Epithelial cell of esophagus (primary cell): ENCODE measurements at regions not wholly inside any gene's neighbourhood (a gene's known extent, or its start where the extent isn't known, plus 50 kb on each side); places are given as distances from the start of the nearest gene placed in this dataset.

ENCODE experiments used
- DNase-seq: peaks from one replicate; pipeline ENCODE4 v3.0.0; 2010; ENCODE audit warnings: low read depth
- H3K4me3 ChIP-seq: 2 replicates; pipeline ENCODE4 v1.5.1; 2011; ENCODE audit warnings: mild to moderate bottlenecking, low read length, control low read depth
- CTCF ChIP-seq: IDR thresholded peaks from 2 replicates; pipeline ENCODE4 v1.5.1; 2011; ENCODE audit warnings: low read depth, mild to moderate bottlenecking, low read length, control low read depth, inconsistent platforms; ENCODE audit not compliant: insufficient read depth; ENCODE audit errors: missing control alignments

- no peak for TF ChIP-seq CTCF
- H3K4me3 ChIP-seq: no peak overlapping the region
- DNase-seq: no peak
These were observed 58.4 kb upstream of the BLCAP start for GRCh38 chr20:37586078-37586477.

- no peak overlapping the region for H3K4me3 ChIP-seq
- DNase-seq: no peak
- TF ChIP-seq CTCF: no peak
These were observed 56.6 kb upstream of the BLCAP start for GRCh38 chr20:37584238-37584807.

GRCh38 chr20:37581246-37581645 is 53.6 kb upstream of the BLCAP start:
- no peak for DNase-seq
- no peak overlapping the region for H3K4me3 ChIP-seq
- no peak for TF ChIP-seq CTCF

- no peak overlapping the region for H3K4me3 ChIP-seq
- no peak for TF ChIP-seq CTCF
- DNase-seq: no peak
These were observed 52.4 kb upstream of the BLCAP start for GRCh38 chr20:37580069-37580468.

- no peak overlapping the region for H3K4me3 ChIP-seq
- TF ChIP-seq CTCF: no peak
- no peak for DNase-seq
These were observed 51.4 kb upstream of the BLCAP start for GRCh38 chr20:37579106-37579505.

GRCh38 chr20:37577981-37578380 is 50.3 kb upstream of the BLCAP start:
- no peak for TF ChIP-seq CTCF
- no peak overlapping the region for H3K4me3 ChIP-seq
- no peak for DNase-seq
